IPS-20b (cell line): ENCODE measurements at regions not wholly inside any gene's neighbourhood (a gene's known extent, or its start where the extent isn't known, plus 50 kb on each side); places are given as distances from the start of the nearest gene placed in this dataset.

ENCODE experiments used
- H3K27ac ChIP-seq: one replicate; pipeline ENCODE4 v1.5.1; 2013; ENCODE audit warnings: low read length
- H3K27me3 ChIP-seq: 2 replicates; pipeline ENCODE4 v1.6.1; 2013; ENCODE audit warnings: mild to moderate bottlenecking, low read length, inconsistent platforms; ENCODE audit not compliant: insufficient read depth
- H3K36me3 ChIP-seq: 2 replicates; pipeline ENCODE4 v1.6.1; 2013; ENCODE audit warnings: low read depth, mild to moderate bottlenecking, inconsistent platforms, low read length, moderate library complexity; ENCODE audit not compliant: insufficient read depth
- H3K4me1 ChIP-seq: 2 replicates; pipeline ENCODE4 v1.6.1; 2013; ENCODE audit warnings: mild to moderate bottlenecking, control low read depth, inconsistent platforms, low read length, moderate library complexity; ENCODE audit not compliant: insufficient read depth
- H3K4me3 ChIP-seq: 2 replicates; pipeline ENCODE4 v1.5.1; 2013; ENCODE audit warnings: mild to moderate bottlenecking, low read length, inconsistent platforms
- H3K9ac ChIP-seq: 2 replicates; pipeline ENCODE4 v1.6.1; 2013; ENCODE audit warnings: low read depth, mild to moderate bottlenecking, inconsistent platforms, low read length, moderate library complexity
- H3K9me3 ChIP-seq: 2 replicates; pipeline ENCODE4 v1.6.1; 2013; ENCODE audit warnings: mild to moderate bottlenecking, low read depth, low read length, inconsistent platforms; ENCODE audit not compliant: insufficient read depth

DNA sequence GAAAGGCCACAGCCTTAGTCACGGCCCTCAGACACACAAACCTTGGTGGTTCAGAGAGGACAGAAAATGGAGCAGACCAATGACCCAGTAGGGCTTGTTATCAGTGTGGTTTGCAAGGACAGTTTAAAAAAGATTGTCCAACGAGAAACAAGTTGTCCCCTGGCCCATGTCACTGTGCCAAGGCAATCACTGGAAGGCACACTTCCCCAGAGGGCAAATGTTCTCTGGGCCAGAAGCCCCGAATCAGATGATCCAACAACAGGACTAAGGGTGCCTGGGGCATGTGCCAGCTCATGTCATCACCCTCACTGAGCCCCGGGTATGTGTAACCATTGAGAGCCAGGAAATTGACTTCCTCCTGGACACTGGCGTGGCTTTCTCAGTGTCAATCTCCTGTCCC is 950.1 kb upstream of the CTNND2 start:
- Histone ChIP-seq H3K27me3 (no peaks in the 10 kb centered on the region), H3K4me1 (peaks cover 7% of the 10 kb centered on the region), H3K27ac (no peak overlapping the region), H3K36me3 (no peaks in the 10 kb centered on the region), H3K4me3 (no peak overlapping the region), H3K9me3 (no peaks in the 10 kb centered on the region), H3K9ac (no peak overlapping the region)

DNA sequence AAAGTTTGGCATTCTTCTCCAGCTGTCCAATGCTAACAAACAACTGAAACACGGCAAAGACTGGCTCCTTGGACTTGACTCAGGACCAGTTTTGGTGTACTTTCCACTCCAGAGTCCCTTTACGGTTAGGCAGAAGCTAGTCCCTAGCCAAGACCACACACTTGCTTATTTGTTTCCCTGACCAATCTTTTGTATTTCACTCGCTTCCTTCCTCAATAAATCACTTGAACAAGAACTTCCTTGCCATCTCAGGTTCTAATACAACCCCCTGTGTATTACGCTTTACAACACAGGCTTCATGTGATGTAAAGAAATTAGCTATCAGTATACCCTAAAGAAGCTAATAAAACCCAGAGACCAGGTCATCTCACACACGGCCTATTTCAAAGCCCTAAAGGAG is 947.5 kb upstream of the CTNND2 start:
- H3K9ac ChIP-seq: no peak overlapping the region
- H3K9me3 ChIP-seq: no peaks in the 10 kb centered on the region
- H3K27me3 ChIP-seq: no peaks in the 10 kb centered on the region
- no peak overlapping the region for H3K4me3 ChIP-seq
- no peak overlapping the region for H3K27ac ChIP-seq
- H3K4me1 ChIP-seq: peaks cover 7% of the 10 kb centered on the region
- H3K36me3 ChIP-seq: no peaks in the 10 kb centered on the region

DNA sequence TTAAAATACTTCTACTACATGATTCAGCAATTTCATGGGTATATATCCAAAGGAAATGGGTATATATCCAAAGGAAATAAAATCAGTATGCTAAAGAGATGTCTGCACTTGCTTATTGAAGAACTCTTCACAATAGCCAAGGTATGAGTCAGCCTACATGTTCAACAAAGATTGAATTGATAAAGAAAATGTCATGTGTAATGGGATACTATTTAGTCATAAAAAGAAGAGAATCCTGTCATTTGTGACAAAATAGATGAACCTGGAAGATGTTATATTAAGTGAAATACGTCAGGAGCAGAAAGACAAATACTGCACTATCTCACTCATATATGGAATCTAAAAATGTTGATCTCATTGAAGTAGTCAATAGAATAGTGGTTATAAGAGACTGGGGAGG is 944.5 kb upstream of the CTNND2 start:
- Histone ChIP-seq H3K9ac (no peak overlapping the region), H3K4me1 (peaks cover 5% of the 10 kb centered on the region; the same call in 1 of the 2 replicates), H3K27me3 (no peaks in the 10 kb centered on the region), H3K9me3 (no peaks in the 10 kb centered on the region), H3K27ac (no peak overlapping the region), H3K36me3 (no peaks in the 10 kb centered on the region), H3K4me3 (no peak overlapping the region)

GRCh38 chr5:12845549-12846159 is 941.4 kb upstream of the CTNND2 start:
- Histone ChIP-seq H3K9ac (no peak overlapping the region), H3K27ac (no peak overlapping the region), H3K4me1 (peaks cover 5% of the 10 kb centered on the region; the same call in 1 of the 2 replicates), H3K4me3 (no peak overlapping the region), H3K36me3 (no peaks in the 10 kb centered on the region), H3K9me3 (no peaks in the 10 kb centered on the region), H3K27me3 (no peaks in the 10 kb centered on the region)

DNA sequence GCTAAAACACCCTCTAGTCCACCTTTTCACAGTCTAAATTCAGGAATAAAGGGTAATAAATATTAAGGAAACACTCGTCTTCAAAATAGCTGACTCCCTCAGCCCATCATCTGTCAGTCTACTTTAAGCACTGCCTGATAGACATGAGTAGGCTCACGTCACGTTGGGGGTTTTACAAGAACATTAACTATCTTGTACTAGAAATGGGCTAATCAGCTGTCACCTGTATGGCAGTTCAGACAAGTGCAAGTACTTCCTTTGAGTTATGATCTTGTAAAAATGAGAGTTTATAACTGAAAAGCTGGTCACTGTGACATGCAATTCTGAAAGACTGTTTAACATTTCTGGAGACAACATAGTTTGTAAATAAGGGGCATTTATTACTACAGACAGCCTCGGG is 936.7 kb upstream of the CTNND2 start:
- Histone ChIP-seq H3K4me1 (peaks cover 2% of the 10 kb centered on the region; the same call in 1 of the 2 replicates), H3K27ac (no peak overlapping the region), H3K27me3 (no peaks in the 10 kb centered on the region), H3K9ac (no peak overlapping the region), H3K9me3 (no peaks in the 10 kb centered on the region), H3K36me3 (no peaks in the 10 kb centered on the region), H3K4me3 (no peak overlapping the region)

DNA sequence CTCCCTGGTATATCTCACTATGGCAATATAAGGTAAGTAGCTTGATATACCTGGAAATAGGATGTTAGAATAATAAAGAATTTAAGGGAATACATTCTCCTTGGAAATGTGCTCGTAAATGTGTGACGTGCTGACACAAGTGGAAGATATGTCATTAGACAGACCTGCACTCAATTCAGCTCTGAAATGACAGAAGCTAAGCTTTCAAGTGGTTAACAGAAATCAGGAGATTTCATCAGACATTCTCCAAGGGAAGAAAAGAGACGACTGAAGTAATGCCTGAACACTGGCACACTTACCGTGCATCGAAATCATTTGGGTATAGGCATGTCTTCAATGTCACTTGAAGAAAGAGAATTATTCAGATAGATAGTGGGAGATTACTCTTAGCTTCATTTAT is 933.3 kb upstream of the CTNND2 start:
- Histone ChIP-seq H3K27ac (no peak overlapping the region), H3K4me3 (no peak overlapping the region), H3K4me1 (no peaks in the 10 kb centered on the region), H3K27me3 (no peaks in the 10 kb centered on the region), H3K36me3 (no peaks in the 10 kb centered on the region), H3K9ac (no peak overlapping the region), H3K9me3 (no peaks in the 10 kb centered on the region)

- peaks cover 3% of the 10 kb centered on the region; the same call in 1 of the 2 replicates for H3K9me3 ChIP-seq
- H3K4me3 ChIP-seq: no peak overlapping the region
- H3K4me1 ChIP-seq: no peaks in the 10 kb centered on the region
- no peak overlapping the region for H3K27ac ChIP-seq
- no peaks in the 10 kb centered on the region for H3K27me3 ChIP-seq
- no peaks in the 10 kb centered on the region for H3K36me3 ChIP-seq
- H3K9ac ChIP-seq: no peak overlapping the region
These were observed 920.9 kb upstream of the CTNND2 start for GRCh38 chr5:12825163-12825562.

DNA sequence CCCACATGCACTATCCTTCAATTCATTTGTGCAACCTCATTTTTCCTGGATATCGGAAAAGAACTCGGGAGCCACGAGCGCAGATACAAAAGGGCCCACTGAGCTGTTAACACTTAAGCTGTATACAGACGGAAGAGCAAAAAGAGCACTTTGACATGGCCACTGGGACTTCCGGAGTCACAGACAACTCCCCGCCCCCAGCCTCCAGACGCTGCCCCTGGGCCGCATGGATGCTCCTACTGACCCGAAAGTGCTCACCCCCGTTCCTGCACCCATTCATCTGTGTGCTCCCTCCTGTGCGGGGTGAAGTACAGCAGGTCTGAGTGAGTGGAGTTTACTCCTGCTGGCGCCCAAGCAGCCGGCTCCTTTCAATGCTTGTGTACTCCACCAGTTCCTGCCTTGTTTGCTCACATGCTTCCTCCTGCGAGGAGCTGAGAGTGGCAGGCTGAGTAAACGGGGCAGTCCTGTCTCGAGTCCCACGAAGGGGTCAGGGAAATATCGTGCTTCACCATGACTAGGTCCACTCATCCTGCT is 901.0 kb upstream of the CTNND2 start:
- H3K9me3 ChIP-seq: no peaks in the 10 kb centered on the region
- no peak overlapping the region for H3K4me3 ChIP-seq
- no peaks in the 10 kb centered on the region for H3K27me3 ChIP-seq
- no peaks in the 10 kb centered on the region for H3K36me3 ChIP-seq
- H3K27ac ChIP-seq: no peak overlapping the region
- no peak overlapping the region for H3K9ac ChIP-seq
- no peaks in the 10 kb centered on the region for H3K4me1 ChIP-seq

DNA sequence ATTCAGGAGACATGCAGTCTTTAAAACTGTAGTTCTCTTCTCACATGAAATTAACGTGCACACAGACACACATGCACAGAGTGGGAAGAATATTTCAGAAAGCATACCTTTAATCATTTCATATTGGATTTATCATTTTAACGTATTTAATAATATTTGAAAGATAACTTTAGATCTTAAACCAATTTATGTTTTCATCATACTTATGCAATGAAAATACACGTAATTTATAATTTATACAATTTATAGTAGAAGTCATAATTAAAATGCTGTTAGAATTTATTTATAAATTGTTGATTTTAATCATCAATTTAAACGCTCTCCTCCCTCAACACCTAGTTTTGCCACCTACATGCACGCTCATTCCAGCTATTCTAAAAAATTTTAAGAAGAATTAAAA is 894.9 kb upstream of the CTNND2 start:
- no peaks in the 10 kb centered on the region for H3K4me1 ChIP-seq
- H3K9ac ChIP-seq: no peak overlapping the region
- H3K27ac ChIP-seq: no peak overlapping the region
- peaks cover 6% of the 10 kb centered on the region; the same call in 1 of the 2 replicates for H3K9me3 ChIP-seq
- no peak overlapping the region for H3K4me3 ChIP-seq
- no peaks in the 10 kb centered on the region for H3K27me3 ChIP-seq
- no peaks in the 10 kb centered on the region for H3K36me3 ChIP-seq

DNA sequence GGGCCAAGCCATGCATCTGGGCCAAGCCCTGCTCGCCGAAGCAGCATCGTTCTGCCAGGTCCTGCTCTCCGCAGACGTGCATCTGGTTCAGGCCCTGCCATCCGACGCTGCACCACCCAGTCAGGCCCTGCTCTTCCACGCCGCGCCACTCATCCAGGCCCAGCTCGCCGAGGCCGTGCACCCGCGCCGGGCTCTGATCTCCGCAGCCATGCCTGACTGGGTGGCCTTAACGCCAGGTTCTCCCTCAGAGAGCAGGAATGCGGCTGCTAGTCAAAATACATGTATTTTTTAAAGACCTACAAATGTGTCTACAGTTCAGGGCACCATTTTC is 891.1 kb upstream of the CTNND2 start:
- no peaks in the 10 kb centered on the region for H3K27me3 ChIP-seq
- no peak overlapping the region for H3K27ac ChIP-seq
- no peaks in the 10 kb centered on the region for H3K36me3 ChIP-seq
- peaks cover 6% of the 10 kb centered on the region; the same call in 1 of the 2 replicates for H3K9me3 ChIP-seq
- no peak overlapping the region for H3K4me3 ChIP-seq
- H3K9ac ChIP-seq: no peak overlapping the region
- H3K4me1 ChIP-seq: no peaks in the 10 kb centered on the region

DNA sequence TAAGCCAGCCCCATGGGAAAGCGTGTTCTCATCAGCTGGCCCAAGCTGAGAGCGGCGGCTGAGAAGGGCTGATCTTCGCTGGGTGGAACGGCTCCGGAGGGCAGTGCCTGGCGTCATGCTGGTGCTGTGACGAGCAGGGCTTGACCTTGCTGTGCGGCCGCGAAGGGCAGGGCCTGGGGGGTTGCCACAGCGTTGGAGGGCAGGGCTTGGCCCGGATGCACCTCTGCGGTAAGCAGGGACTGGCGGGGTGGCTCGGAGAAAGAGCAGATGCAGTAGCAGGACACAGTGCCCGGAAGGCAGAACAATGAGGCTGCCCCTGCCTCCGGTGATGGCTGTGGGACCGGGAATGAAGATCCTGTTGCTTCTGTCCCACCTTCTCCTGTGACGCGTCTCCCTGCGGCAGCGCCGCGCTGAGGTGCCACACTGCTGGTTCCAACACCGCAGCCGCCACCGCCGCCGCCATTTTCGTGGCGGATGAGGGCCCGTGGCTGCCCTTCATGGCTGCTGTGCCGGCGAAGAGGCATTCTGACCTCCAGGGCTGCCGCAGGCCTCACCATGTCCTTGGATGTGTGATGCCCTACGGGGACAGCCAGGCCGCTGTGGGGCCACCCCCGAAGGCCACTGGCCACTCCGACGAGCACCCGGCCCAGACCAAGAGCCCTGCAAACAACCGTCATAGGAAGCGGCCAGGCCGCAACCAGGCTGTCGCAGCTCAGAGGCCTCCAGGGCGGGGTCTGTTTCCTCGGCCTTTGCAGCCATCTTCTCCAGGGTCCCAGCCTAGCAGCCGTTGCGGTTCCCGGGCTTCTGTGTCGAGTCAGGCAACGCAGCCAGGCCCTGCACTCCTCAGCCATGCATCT is 890.5 kb upstream of the CTNND2 start:
- no peaks in the 10 kb centered on the region for H3K27me3 ChIP-seq
- no peaks in the 10 kb centered on the region for H3K4me1 ChIP-seq
- H3K36me3 ChIP-seq: no peaks in the 10 kb centered on the region
- peaks cover 6% of the 10 kb centered on the region; the same call in 1 of the 2 replicates for H3K9me3 ChIP-seq
- H3K4me3 ChIP-seq: no peak overlapping the region
- no peak overlapping the region for H3K27ac ChIP-seq
- no peak overlapping the region for H3K9ac ChIP-seq

GRCh38 chr5:12793373-12793772 is 889.1 kb upstream of the CTNND2 start:
- Histone ChIP-seq H3K27me3 (no peaks in the 10 kb centered on the region), H3K27ac (no peak overlapping the region), H3K9me3 (peaks cover 6% of the 10 kb centered on the region; the same call in 1 of the 2 replicates), H3K4me3 (no peak overlapping the region), H3K9ac (no peak overlapping the region), H3K4me1 (no peaks in the 10 kb centered on the region), H3K36me3 (no peaks in the 10 kb centered on the region)
